Natural killer cell (primary cell): ENCODE measurements at regions not wholly inside any gene's neighbourhood (a gene's known extent, or its start where the extent isn't known, plus 50 kb on each side); places are given as distances from the start of the nearest gene placed in this dataset.
A peak's percentile ranks its signal among the peaks of the same experiment; 100 is the strongest.

Experiments used
- ATAC-seq, 3 donors: fragments of 150-1000 bp in 2 of 3; fragments of 200-7000 bp in 1 of 3; cut with Tn5 transposase; 1 replicate in 1 of 3; 2 replicates in 2 of 3; pipeline ENCODE4 v1.10.0; 2021; ENCODE audit warnings: mild to moderate bottlenecking in 2 of 3, moderate library complexity in 2 of 3
- DNase-seq, 2 donors: peaks; one replicate each; pipeline versions ENCODE4 v3.0.0 to v3.0.0-alpha.2; 2013 to 2021; ENCODE audit warnings: mixed read lengths in 1 of 2
- H3K27ac ChIP-seq: one replicate; pipeline ENCODE4 v1.5.1; 2013; ENCODE audit warnings: mild to moderate bottlenecking, low read length
- H3K27me3 ChIP-seq: one replicate; pipeline ENCODE4 v1.6.1; 2013; ENCODE audit warnings: low read length; ENCODE audit not compliant: control insufficient read depth, insufficient read depth
- H3K36me3 ChIP-seq: one replicate; pipeline ENCODE4 v1.6.1; 2013; ENCODE audit warnings: low read length; ENCODE audit not compliant: control insufficient read depth, insufficient read depth
- H3K4me1 ChIP-seq: one replicate; pipeline ENCODE4 v1.6.1; 2013; ENCODE audit warnings: low read length; ENCODE audit not compliant: control insufficient read depth, insufficient read depth
- H3K4me3 ChIP-seq: one replicate; pipeline ENCODE4 v1.5.1; 2013; ENCODE audit warnings: low read length
- H3K9me3 ChIP-seq: one replicate; pipeline ENCODE4 v1.6.1; 2013; ENCODE audit warnings: low read length; ENCODE audit not compliant: control insufficient read depth, insufficient read depth
- H3K27ac Mint-ChIP-seq, 2 donors: one replicate each; pipeline ENCODE4 v1.8.0; 2022; ENCODE audit warnings: mild to moderate bottlenecking in 2 of 2, mixed read lengths in 2 of 2, moderate library complexity in 1 of 2
- H3K27me3 Mint-ChIP-seq, 2 donors: one replicate each; pipeline ENCODE4 v1.8.0; 2022; ENCODE audit warnings: low read depth in 2 of 2, mixed read lengths in 2 of 2
- H3K36me3 Mint-ChIP-seq: one replicate; pipeline ENCODE4 v1.8.0; 2022; ENCODE audit warnings: mixed read lengths
- H3K4me1 Mint-ChIP-seq, 2 donors: one replicate each; pipeline ENCODE4 v1.8.0; 2022; ENCODE audit warnings: mixed read lengths in 2 of 2
- H3K4me3 Mint-ChIP-seq: one replicate; pipeline ENCODE4 v1.8.0; 2022; ENCODE audit warnings: mild to moderate bottlenecking, moderate library complexity, mixed read lengths
- H3K9me3 Mint-ChIP-seq, 2 donors: one replicate each; pipeline ENCODE4 v1.8.0; 2022; ENCODE audit warnings: mixed read lengths in 2 of 2
- CTCF ChIP-seq: fragments of 200-600 bp; IDR thresholded peaks from one replicate; pipeline ENCODE4 v1.8.0; 2022; ENCODE audit warnings: antibody characterized with exemption
- WGBS: methylation state at CpG from one replicate; pipeline ENCODE4 v1.1.7; 2013; ENCODE audit warnings: missing lambda C conversion rate; ENCODE audit not compliant: insufficient coverage; 5-methylcytosine and 5-hydroxymethylcytosine counted together
- intact Hi-C: fragments of 100-400 bp; cut with micrococcal nuclease; formaldehyde crosslinking; loops from one replicate; pipeline ENCODE4 v1.14.2; 2022

GRCh38 chr18:61982475-61982874, 89.7 kb upstream of the RNF152 start:
- intact Hi-C loops: no loop called here
- no peak overlapping the region for H3K27ac ChIP-seq
- H3K4me3 ChIP-seq: no peak overlapping the region
- H3K4me1 ChIP-seq: no peaks in the 10 kb centered on the region
- H3K36me3 ChIP-seq: no peaks in the 10 kb centered on the region
- DNase-seq: no peak
- Mint-ChIP-seq H3K36me3 (no peaks in the 10 kb centered on the region), H3K27ac (no peak overlapping the region), H3K9me3 (no peaks in the 10 kb centered on the region), H3K4me3 (no peak overlapping the region), H3K4me1 (peaks cover 0 to 11% of the 10 kb centered on the region in 2 donors), H3K27me3 (peaks cover 0 to 7% of the 10 kb centered on the region in 2 donors)
- 35% methylated on average over 2 of the region's 2 CpGs for WGBS
- TF ChIP-seq CTCF: no peak
- no peak for ATAC-seq
- no peaks in the 10 kb centered on the region for H3K9me3 ChIP-seq
- H3K27me3 ChIP-seq: no peaks in the 10 kb centered on the region

GRCh38 chr18:61980355-61980754, 87.5 kb upstream of the RNF152 start:
- no peaks in the 10 kb centered on the region for H3K9me3 Mint-ChIP-seq
- no peak for TF ChIP-seq CTCF
- no peaks in the 10 kb centered on the region for H3K36me3 ChIP-seq
- DNase-seq (peak in 1 of 2 donors; percentile 9), ATAC-seq (no peak)
- peaks cover 11 to 22% of the 10 kb centered on the region in 2 donors for H3K4me1 Mint-ChIP-seq
- H3K4me3 Mint-ChIP-seq: no peak overlapping the region
- no peak overlapping the region for H3K27ac ChIP-seq
- no peak overlapping the region for H3K4me3 ChIP-seq
- peaks cover 0 to 7% of the 10 kb centered on the region in 2 donors for H3K27me3 Mint-ChIP-seq
- H3K4me1 ChIP-seq: no peaks in the 10 kb centered on the region
- H3K9me3 ChIP-seq: no peaks in the 10 kb centered on the region
- no peaks in the 10 kb centered on the region for H3K36me3 Mint-ChIP-seq
- H3K27ac Mint-ChIP-seq: no peak overlapping the region
- WGBS: 40% methylated on average over 2 of the region's 2 CpGs
- H3K27me3 ChIP-seq: no peaks in the 10 kb centered on the region
- intact Hi-C loops: no loop called here

GRCh38 chr18:61975526-61976326, 82.9 kb upstream of the RNF152 start:
- Histone ChIP-seq H3K4me1 (no peaks in the 10 kb centered on the region), H3K4me3 (no peak overlapping the region), H3K27me3 (no peaks in the 10 kb centered on the region), H3K27ac (no peak overlapping the region), H3K36me3 (no peaks in the 10 kb centered on the region), H3K9me3 (no peaks in the 10 kb centered on the region)
- Mint-ChIP-seq H3K27ac (peak overlapping the region; percentile 63 to 80), H3K4me1 (peaks cover 12 to 34% of the 10 kb centered on the region in 2 donors), H3K4me3 (no peak overlapping the region), H3K9me3 (no peaks in the 10 kb centered on the region), H3K36me3 (no peaks in the 10 kb centered on the region), H3K27me3 (no peaks in the 10 kb centered on the region)
- intact Hi-C loops: no loop called here
- 80% methylated on average over 7 of the region's 9 CpGs for WGBS
- ATAC-seq: peak; percentile 69 to 82 (median 77)
- no peak for TF ChIP-seq CTCF
- peak in 1 of 2 donors; percentile 85 for DNase-seq
